Right ventricle myocardium inferior (tissue), 1 donor: ENCODE measurements at regions not wholly inside any gene's neighbourhood (a gene's known extent, or its start where the extent isn't known, plus 50 kb on each side); places are given as distances from the start of the nearest gene placed in this dataset.

Experiments
- ATAC-seq: fragments of 200-7000 bp; cut with Tn5 transposase; one replicate; pipeline ENCODE4 v1.9.1; 2020; ENCODE audit warnings: mild to moderate bottlenecking, moderate library complexity
- DNase-seq: peaks from one replicate; pipeline ENCODE4 v3.0.0; 2021; ENCODE audit errors: missing footprints
- intact Hi-C: fragments of 100-400 bp; cut with DNase I; formaldehyde crosslinking; loops from one replicate; pipeline ENCODE4 v1.11.0; 2022
- donor health status: DM: no; HTN: yes; CAD: no; lungs with severe emphysema.

DNA sequence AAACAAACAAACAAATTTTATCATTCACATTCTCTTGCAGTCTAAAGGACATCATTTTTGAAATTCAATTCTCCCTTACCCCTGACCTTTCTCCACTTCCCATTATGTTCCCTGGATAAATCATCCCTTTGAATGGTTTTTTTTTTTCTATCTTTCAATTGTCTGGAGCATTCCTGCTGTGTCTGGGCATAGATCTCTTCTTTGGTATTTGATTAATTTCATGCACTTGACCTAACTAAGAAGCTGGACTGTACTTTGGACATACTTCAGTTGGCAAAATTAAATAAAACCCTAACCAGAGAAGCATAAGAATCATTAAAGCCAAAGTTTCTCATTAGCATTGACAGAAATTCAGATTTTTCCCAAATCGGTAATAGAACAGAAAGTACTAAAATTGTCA is 163.6 kb upstream of the BMP4 start:
- DNase-seq (no peak), ATAC-seq (no peak)
- intact Hi-C loops: no loop called here

GRCh38 chr14:54121466-54122027 is 164.9 kb upstream of the BMP4 start:
- intact Hi-C loops: no loop called here
- no peak for ATAC-seq

DNA sequence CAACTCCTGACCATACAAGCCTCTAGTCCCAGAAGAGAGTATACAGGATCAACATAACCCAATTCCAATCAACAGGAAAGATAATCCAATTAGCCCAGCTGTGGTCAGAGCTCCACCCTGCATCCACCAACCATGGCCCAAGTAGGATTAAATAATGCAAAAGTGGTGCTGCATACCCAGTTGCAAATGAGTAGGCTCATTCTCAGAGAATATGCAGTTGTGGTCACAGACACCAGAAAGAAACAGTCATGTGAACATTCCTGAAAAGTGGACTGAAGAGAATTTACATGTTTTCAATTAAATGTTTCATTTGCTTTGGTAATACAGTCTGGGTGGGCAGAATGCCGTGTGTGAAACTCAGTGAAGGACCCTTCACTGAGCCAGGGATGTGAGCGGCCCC is 167.2 kb upstream of the BMP4 start:
- DNase-seq (no peak), ATAC-seq (no peak)
- intact Hi-C loops: no loop called here

More at GRCh38 chr14:54121466-54122027, 164.9 kb upstream of the BMP4 start:
- no peak for DNase-seq

GRCh38 chr14:54125109-54125508 is 168.5 kb upstream of the BMP4 start:
- intact Hi-C loops: no loop called here
- no peak for ATAC-seq
- DNase-seq: no peak

DNA sequence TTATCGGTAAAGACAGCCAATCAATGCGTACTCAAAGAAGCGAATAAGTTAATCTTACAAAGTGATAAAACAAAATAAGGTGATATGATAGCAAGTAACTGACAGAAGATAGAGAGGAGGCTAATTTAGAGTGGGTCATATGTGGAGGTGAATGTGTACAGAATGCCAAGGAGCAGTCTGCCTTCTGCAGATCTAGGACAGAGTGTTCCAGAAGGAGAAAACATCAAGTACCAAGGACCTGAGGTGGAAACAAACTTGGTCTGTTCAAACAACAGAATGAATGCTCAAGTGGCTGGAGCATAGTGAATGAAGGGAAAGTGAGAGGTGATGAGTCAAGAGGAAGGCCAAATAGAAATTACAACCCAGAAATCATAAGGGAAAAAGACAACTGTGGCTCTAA is 170.3 kb upstream of the BMP4 start:
- ATAC-seq: no peak
- intact Hi-C loops: no loop called here
- no peak for DNase-seq

DNA sequence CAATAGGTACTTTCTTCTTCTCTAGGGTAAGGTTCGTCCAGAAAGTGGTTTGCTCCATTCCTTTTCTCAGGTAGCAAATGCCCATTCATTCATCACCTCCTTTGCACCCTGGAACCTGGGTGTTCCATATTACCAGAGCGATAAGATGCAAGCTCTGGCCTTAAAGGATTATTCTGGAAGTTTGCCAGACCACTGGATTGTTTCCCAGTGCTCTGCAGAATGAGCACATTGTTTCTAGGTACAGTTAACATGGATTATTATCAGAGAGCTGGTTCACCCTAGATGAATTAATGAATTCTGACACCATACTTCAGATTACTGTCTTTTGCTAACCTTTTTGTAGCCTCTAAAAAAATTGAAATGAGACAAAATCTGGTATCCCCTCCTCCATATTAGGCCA is 170.9 kb upstream of the BMP4 start:
- DNase-seq: no peak
- intact Hi-C loops: no loop called here
- ATAC-seq: no peak

- no peak for DNase-seq
- no peak for ATAC-seq
- intact Hi-C loops: no loop called here
Observed at GRCh38 chr14:54129850-54130640, 173.4 kb upstream of the BMP4 start.

DNA sequence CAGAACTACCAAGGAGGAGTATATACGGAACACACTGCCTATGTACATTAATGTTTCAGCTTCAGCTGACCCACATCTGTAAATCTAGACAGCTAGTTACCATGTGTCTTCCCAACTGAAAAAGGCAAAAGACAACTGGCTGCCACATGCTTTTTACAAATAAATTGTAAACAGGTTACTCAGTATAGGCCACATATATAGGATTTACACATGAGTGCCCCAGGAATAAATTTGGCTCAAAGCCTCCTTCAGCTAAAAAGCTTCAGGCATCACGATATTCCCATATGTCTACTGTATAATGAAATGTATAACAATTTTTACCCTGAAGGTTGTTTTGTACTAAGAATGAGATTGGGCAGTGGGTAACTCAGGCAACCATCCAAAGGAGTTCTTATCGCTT is 175.9 kb upstream of the BMP4 start:
- DNase-seq (no peak), ATAC-seq (no peak)
- intact Hi-C loops: no loop called here

DNA sequence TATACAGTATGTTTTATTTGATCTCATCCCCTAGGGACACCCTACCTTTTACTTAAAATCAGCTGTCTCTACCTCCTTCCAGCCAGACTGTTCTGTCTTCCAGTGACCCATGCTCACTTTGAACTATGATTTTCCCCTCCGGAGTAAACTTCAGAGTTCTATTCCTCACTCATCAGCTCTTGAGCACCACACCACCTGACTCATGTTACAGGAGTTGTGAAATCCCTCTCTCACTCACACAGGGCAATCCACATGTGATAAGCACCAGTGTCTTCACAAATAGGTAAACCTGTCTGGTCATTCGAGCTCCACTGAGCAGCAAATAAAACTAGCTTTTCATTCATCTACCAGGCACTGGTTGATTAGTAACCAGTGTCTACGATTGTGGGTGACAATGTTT is 177.3 kb upstream of the BMP4 start:
- no peak for ATAC-seq
- no peak for DNase-seq
- intact Hi-C loops: no loop called here

- intact Hi-C loops: no loop called here
- no peak for ATAC-seq
- no peak for DNase-seq
Observed at GRCh38 chr14:54135804-54136280, 179.2 kb upstream of the BMP4 start.

DNA sequence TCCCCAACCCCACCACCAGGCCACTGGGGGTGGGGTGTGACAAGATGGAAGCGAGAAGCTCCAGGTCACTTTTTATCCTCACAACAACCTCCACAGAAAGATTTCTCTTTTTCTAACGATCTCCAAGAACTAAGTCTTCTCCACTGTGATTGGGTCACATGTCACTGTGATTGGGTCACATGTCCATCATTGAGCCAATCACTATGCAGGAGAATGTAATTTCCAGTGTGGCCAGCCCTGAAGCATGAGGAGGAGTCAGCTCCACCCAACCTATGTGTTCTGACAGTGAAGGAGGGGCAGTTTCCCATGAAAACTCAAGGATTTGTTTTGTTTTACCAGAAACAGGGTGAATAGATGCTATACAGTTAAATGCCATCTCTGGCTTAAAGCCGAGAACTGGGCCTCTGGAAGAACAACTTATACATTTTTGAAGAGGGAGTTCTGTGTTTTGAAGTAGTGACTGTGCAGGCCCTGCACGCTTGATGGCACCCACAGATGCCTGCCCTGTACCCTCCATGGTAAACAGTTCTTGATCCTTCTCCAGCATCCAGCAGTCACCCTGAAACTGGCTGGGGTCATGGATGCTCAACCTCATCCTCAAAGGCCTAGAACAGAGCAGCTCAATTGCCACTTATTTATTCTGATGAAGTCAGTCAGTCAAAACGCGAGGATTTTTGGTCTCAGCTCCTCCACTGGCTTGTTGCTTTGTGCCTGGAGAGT is 180.4 kb upstream of the BMP4 start:
- no peak for ATAC-seq
- intact Hi-C loops: no loop called here
- no peak for DNase-seq

GRCh38 chr14:54137614-54137961 is 181.0 kb upstream of the BMP4 start:
- ATAC-seq: no peak

DNA sequence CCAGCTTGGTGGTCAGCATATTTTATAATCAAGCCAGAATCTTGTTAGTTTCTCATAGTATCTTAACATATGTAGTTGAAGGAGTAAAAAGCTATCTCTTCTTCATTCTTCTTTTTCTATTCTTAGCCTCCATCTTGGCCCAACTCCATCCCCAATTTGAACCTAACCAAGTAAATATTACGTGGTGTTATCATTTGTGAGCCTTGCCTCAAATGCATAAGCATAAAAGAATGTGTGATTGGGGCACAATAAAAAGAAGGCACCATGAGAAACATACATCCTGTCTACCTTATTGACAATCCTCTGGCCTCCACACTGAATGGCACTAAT is 181.4 kb upstream of the BMP4 start:
- ATAC-seq: no peak
- intact Hi-C loops: no loop called here
- no peak for DNase-seq

More at GRCh38 chr14:54137614-54137961, 181.0 kb upstream of the BMP4 start:
- no peak for DNase-seq
- intact Hi-C loops: no loop called here

- intact Hi-C loops: no loop called here
- DNase-seq (no peak), ATAC-seq (no peak)
Observed at GRCh38 chr14:54138354-54139038, 181.9 kb upstream of the BMP4 start.

GRCh38 chr14:54140551-54140950 is 183.9 kb upstream of the BMP4 start:
- ATAC-seq: no peak
- DNase-seq: no peak
- intact Hi-C loops: no loop called here

DNA sequence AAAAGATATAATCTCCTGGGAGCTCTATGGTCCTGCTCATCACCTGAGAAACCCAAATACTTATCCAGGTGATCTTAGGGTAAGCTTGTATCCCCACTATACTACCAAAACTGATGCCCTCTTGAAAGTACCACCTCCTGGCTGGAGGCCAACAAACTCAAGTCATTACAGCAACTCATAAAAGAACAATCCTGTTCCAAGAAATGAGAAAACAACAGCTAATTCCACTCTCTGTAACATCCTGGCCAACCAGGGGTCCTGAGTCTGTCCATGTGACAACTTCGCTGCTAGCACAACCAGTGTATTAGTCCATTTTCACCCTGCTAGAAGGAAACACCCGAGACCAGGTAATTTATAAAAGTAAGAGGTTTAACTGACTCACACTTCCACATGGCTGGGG is 190.0 kb upstream of the BMP4 start:
- ATAC-seq: no peak
- no peak for DNase-seq
- intact Hi-C loops: no loop called here

- intact Hi-C loops: no loop called here
- no peak for DNase-seq
- no peak for ATAC-seq
Observed at GRCh38 chr14:54147282-54147681, 190.7 kb upstream of the BMP4 start.

DNA sequence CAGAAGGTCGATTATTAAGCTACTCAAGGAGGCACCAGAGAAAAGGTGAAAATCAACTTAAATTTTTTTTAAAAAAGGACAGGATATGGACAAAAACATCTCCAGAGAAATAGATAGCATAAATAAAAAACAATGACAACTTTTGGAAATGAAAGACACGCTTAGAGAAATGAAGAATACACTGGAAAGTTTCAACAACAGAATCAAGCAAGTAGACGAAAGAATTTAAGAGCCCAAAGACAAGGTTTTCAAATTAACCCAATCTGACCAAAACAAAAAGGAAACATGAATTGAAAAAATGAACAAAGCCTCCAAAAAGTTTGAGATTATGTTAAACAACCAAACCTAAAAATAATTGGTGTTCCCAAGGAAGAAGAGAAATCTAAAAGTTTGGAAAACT is 191.1 kb upstream of the BMP4 start:
- intact Hi-C loops: no loop called here
- DNase-seq (no peak), ATAC-seq (no peak)

DNA sequence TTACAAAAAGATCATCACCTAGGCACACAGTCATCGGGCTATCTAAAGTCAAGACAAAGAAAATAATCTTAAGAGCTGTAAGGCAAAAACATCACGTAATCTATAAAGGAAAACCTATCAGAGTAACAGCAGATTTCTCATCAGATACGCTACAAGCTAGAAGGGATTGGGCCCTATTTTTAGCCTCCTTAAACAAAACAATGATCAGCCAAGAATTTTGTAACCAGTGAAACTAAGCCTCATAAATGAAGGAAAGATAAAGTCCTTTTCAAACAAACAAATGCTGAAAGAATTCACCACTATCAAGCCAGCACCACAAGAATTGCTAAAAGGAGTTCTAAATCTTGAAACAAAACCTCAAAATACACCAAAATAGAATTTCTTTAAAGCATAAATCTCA is 191.6 kb upstream of the BMP4 start:
- ATAC-seq (no peak), DNase-seq (no peak)
- intact Hi-C loops: no loop called here

- intact Hi-C loops: no loop called here
- ATAC-seq: no peak
Observed at GRCh38 chr14:54152351-54152750, 195.7 kb upstream of the BMP4 start.

More at GRCh38 chr14:54152351-54152750, 195.7 kb upstream of the BMP4 start:
- DNase-seq: no peak
